Keratinocyte (primary cell): ENCODE measurements at regions not wholly inside any gene's neighbourhood (a gene's known extent, or its start where the extent isn't known, plus 50 kb on each side); places are given as distances from the start of the nearest gene placed in this dataset.

Source experiments
- DNase-seq: peaks from one replicate; pipeline ENCODE4 v3.0.0-alpha.2; 2011; ENCODE audit warnings: low read depth, missing footprints, low spot score
- FAIRE-seq: peaks from 2 replicates; lab custom pipeline; 2011; peaks lifted over from hg19 to GRCh38; lab: Jason Lieb, UNC
- H2AFZ ChIP-seq: 2 replicates; pipeline ENCODE4 v1.6.0; 2012; ENCODE audit warnings: low read length, control low read depth, inconsistent platforms; ENCODE audit not compliant: control insufficient read depth
- H3K27ac ChIP-seq: 2 replicates; pipeline ENCODE4 v1.5.1; 2011; ENCODE audit warnings: low read length; ENCODE audit not compliant: control insufficient read depth, insufficient read depth
- H3K27me3 ChIP-seq: 3 replicates; pipeline ENCODE4 v1.6.0; 2011; ENCODE audit warnings: low read length; ENCODE audit not compliant: control insufficient read depth, insufficient read depth; ENCODE audit errors: extremely low read depth
- H3K36me3 ChIP-seq, 2 experiments: 2 replicates in 1 of 2; 3 replicates in 1 of 2; pipeline ENCODE4 v1.5.1; 2011; ENCODE audit warnings: low read length in 2 of 2, mild to moderate bottlenecking in 1 of 2; ENCODE audit not compliant: control insufficient read depth in 2 of 2, insufficient read depth in 2 of 2; ENCODE audit errors: extremely low read depth in 1 of 2
- H3K4me1 ChIP-seq: 3 replicates; pipeline ENCODE4 v1.5.1; 2011; ENCODE audit warnings: low read length; ENCODE audit not compliant: control insufficient read depth, insufficient read depth; ENCODE audit errors: extremely low read depth
- H3K4me2 ChIP-seq: 3 replicates; pipeline ENCODE4 v1.6.0; 2011; ENCODE audit warnings: low read depth, low read length; ENCODE audit not compliant: control insufficient read depth, insufficient read depth; ENCODE audit errors: extremely low read depth
- H3K4me3 ChIP-seq, 3 experiments: fragments of 200-600 bp in 1 of 3; sonication (generic) in 1 of 3; 2 replicates in 2 of 3; 3 replicates in 1 of 3; pipeline ENCODE4 v1.5.1; 2011 to 2016; ENCODE audit warnings: low read length in 3 of 3, mild to moderate bottlenecking in 3 of 3, control low read depth in 2 of 3, inconsistent platforms in 1 of 3, low read depth in 1 of 3, mixed read lengths in 1 of 3, mixed run types in 1 of 3, moderate library complexity in 1 of 3; ENCODE audit not compliant: control insufficient read depth in 2 of 3, insufficient read depth in 2 of 3; ENCODE audit errors: extremely low read depth in 1 of 3
- H3K79me2 ChIP-seq: 2 replicates; pipeline ENCODE4 v1.6.0; 2012; ENCODE audit warnings: low read length; ENCODE audit not compliant: control insufficient read depth, insufficient read depth
- H3K9ac ChIP-seq: 3 replicates; pipeline ENCODE4 v1.6.0; 2011; ENCODE audit warnings: low read length; ENCODE audit not compliant: control insufficient read depth, insufficient read depth; ENCODE audit errors: extremely low read depth
- H3K9me1 ChIP-seq: 3 replicates; pipeline ENCODE4 v1.6.0; 2011; ENCODE audit warnings: low read length; ENCODE audit not compliant: control insufficient read depth, insufficient read depth; ENCODE audit errors: extremely low read depth
- H3K9me3 ChIP-seq: 2 replicates; pipeline ENCODE4 v1.5.1; 2012; ENCODE audit warnings: low read depth, low read length; ENCODE audit not compliant: control insufficient read depth
- H4K20me1 ChIP-seq: 3 replicates; pipeline ENCODE4 v1.6.0; 2011; ENCODE audit warnings: low read length; ENCODE audit not compliant: control insufficient read depth, insufficient read depth; ENCODE audit errors: extremely low read depth
- EZH2 ChIP-seq: IDR thresholded peaks from one replicate; pipeline ENCODE4 v1.6.1; 2012; ENCODE audit warnings: inconsistent platforms, mild to moderate bottlenecking, low read length, moderate library complexity
- dilution Hi-C: fragments of 300-500 bp; cut with MboI; formaldehyde crosslinking; loops from one replicate; pipeline ENCODE4 v1.7.0; 2020; ENCODE audit warnings: low sequenced_read_pairs; ENCODE audit not compliant: extremely low pct_ligation_motif_present
- TF ChIP-seq, protein P1 (sequence below), 3 experiments: IDR thresholded peaks in 1 of 3; conservative IDR thresholded peaks in 1 of 3; optimal IDR thresholded peaks in 1 of 3; 2 replicates in 2 of 3; 3 replicates in 1 of 3; pipeline versions ENCODE3 to v1.5.1; 2011; ENCODE audit warnings: low read length in 3 of 3, mild to moderate bottlenecking in 3 of 3, moderate library complexity in 2 of 3, control low read depth in 1 of 3, inconsistent platforms in 1 of 3; ENCODE audit not compliant: insufficient read depth in 2 of 3; ENCODE audit errors: extremely low read depth in 1 of 3

DNA sequence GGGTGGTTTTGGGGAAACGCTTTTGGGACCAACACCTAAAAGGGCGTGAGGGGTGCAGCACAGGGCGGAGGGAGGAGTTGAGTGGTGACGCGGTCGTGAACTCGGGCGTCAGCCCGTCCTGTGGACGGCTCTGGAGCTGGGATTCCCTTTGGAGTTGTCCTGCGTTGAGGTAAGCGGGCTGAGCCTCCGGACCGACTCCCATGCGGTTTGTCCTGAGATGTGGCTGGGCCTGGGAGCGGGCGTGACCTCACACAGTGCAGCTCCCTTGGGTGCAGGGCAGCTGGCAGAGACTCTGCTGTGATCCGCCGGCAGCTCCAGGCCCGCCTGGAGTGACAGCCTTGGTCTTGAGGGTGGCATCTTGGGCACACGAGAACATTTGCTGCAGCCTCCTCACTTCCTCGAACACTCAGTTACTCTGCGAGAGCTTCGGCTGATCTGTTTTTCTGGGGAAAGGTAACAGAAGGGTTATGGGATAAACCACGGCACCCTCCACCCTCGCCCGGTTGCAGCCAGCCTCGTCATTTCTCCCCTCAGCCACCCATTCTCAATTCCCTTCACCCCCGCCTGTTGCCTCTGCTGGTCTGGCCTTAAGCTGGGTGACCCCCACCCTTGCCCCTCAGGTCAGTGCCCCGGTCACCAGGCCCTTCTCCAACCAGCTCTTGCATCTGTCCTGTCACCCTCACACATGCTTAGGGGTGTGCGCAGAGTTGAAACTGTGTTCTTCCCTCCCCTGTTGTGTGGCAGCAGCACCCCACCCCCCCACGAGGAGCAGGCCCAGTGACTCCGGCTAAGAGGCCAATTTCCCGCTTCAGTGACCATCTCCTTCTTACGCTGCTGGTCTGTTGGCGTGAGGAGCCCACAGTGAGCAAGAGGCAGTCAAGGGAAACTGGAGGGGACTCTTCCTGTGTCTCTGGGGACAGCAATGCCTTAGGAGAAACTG lies 94.2 kb upstream of the COL5A1 start:
- Histone ChIP-seq H3K4me2 (no peak overlapping the region), H3K36me3 (no peaks in the 10 kb centered on the region), H3K9me3 (no peaks in the 10 kb centered on the region), H3K9me1 (no peaks in the 10 kb centered on the region), H3K27me3 (peaks cover 41% of the 10 kb centered on the region), H3K79me2 (no peaks in the 10 kb centered on the region), H3K27ac (no peak overlapping the region), H3K4me1 (peaks cover 12% of the 10 kb centered on the region), H2AFZ (no peak overlapping the region), H4K20me1 (no peaks in the 10 kb centered on the region), H3K9ac (no peak overlapping the region), H3K4me3 (no peak overlapping the region)
- TF ChIP-seq EZH2 = peak; percentile 13
- TF ChIP-seq, protein P1, sequence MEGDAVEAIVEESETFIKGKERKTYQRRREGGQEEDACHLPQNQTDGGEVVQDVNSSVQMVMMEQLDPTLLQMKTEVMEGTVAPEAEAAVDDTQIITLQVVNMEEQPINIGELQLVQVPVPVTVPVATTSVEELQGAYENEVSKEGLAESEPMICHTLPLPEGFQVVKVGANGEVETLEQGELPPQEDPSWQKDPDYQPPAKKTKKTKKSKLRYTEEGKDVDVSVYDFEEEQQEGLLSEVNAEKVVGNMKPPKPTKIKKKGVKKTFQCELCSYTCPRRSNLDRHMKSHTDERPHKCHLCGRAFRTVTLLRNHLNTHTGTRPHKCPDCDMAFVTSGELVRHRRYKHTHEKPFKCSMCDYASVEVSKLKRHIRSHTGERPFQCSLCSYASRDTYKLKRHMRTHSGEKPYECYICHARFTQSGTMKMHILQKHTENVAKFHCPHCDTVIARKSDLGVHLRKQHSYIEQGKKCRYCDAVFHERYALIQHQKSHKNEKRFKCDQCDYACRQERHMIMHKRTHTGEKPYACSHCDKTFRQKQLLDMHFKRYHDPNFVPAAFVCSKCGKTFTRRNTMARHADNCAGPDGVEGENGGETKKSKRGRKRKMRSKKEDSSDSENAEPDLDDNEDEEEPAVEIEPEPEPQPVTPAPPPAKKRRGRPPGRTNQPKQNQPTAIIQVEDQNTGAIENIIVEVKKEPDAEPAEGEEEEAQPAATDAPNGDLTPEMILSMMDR (optimal IDR thresholded peaks at IDR 0.05 in 1 of 3, IDR thresholded peaks at IDR 0.05 in 1 of 3, conservative IDR thresholded peaks at IDR 0.05 in 1 of 3; ENCODE audit: extremely low read depth in 1 of 3, insufficient read depth in 2 of 3, low read length in 3 of 3) = no peak
- no peak for DNase-seq
- dilution Hi-C loops = no loop called here
- no peak for FAIRE-seq

DNA sequence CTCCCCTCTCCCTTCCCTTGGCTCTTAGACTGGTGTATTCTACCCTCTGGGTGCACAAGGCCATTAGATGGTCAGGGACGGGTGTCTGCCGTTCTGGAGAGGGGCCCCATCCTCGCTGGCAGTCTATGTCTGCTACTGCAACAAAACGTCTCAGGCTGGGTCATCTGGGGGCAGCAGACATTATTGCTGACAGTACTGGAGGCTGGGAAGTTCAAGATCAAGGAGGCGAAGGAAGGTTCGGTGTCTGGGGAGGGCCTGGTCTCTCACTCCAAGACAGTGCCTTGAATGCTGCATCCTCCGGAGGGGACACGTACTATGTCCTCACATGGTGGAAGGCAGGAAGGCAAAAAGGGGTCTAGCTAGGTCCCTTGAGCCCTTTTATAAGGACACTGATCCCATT lies 93.4 kb upstream of the COL5A1 start:
- no peaks in the 10 kb centered on the region for H3K36me3 ChIP-seq
- no peak overlapping the region for H3K9ac ChIP-seq
- peaks cover 41% of the 10 kb centered on the region for H3K27me3 ChIP-seq
- FAIRE-seq (no peak), DNase-seq (no peak)
- no peak overlapping the region for H3K4me2 ChIP-seq
- dilution Hi-C loops = no loop called here
- H2AFZ ChIP-seq = no peak overlapping the region
- H3K9me3 ChIP-seq = no peaks in the 10 kb centered on the region
- no peak overlapping the region for H3K4me3 ChIP-seq
- no peaks in the 10 kb centered on the region for H4K20me1 ChIP-seq
- no peaks in the 10 kb centered on the region for H3K9me1 ChIP-seq
- no peak for TF ChIP-seq EZH2
- TF ChIP-seq, protein P1 (optimal IDR thresholded peaks at IDR 0.05 in 1 of 3, IDR thresholded peaks at IDR 0.05 in 1 of 3, conservative IDR thresholded peaks at IDR 0.05 in 1 of 3; ENCODE audit: extremely low read depth in 1 of 3, insufficient read depth in 2 of 3, low read length in 3 of 3) = no peak
- no peak overlapping the region for H3K27ac ChIP-seq
- no peaks in the 10 kb centered on the region for H3K79me2 ChIP-seq
- H3K4me1 ChIP-seq = peaks cover 20% of the 10 kb centered on the region
